NCI-H748 (cell line): ENCODE measurements at regions not wholly inside any gene's neighbourhood (a gene's known extent, or its start where the extent isn't known, plus 50 kb on each side); places are given as distances from the start of the nearest gene placed in this dataset.
A peak's percentile ranks its signal among the peaks of the same experiment; 100 is the strongest.

ENCODE experiments used
- DNase-seq: peaks from one replicate; lab custom pipeline; 2025; ENCODE audit not compliant: unreplicated experiment; lab: John Stamatoyannopoulos, UW

DNA sequence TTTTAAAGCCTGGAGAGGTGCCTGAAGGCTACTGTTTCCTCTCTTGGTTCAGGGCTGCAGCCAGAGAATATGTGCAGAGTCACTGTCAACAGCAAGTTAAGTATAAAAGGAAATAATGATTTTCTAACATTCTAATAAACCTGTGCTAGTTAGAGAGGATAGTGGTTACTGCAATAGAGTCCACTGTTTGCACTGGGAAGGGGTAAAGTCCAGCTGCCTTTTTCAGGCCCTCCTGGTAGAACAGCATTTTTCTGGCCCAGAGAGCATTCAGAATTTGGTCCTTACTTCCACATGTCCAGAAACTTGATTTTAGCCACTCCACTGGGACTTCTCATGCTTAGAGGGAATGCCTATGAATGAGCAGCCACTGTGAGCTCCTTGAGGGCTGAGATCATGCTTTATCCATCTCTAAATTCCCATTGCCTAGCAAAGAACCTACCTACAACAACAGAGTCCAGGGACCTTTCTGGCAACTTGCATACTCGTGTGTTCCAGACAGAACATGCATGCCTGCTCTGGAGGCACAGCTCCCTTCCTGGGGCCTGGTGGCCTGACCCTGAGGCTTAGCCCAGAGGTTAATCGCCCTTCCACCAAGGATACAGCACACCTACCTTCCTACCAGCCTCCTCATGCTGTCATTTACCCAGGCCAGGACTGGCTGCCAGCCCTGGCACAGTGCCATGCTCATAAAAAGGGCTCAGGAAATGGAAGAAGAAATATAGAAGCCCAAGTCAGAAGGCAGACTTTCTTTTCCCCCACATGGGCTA lies 50.3 kb upstream of the ATP13A3 start:
- peak; percentile 14 for DNase-seq
